Astrocyte (in vitro differentiated cells and primary cell): ENCODE measurements at regions not wholly inside any gene's neighbourhood (a gene's known extent, or its start where the extent isn't known, plus 50 kb on each side); places are given as distances from the start of the nearest gene placed in this dataset.

ENCODE experiments used
- DNase-seq: peaks from one replicate; pipeline ENCODE4 v3.0.0-alpha.2; 2010; ENCODE audit warnings: low read depth
- FAIRE-seq: peaks from 2 replicates; lab custom pipeline; 2011; peaks lifted over from hg19 to GRCh38; lab: Jason Lieb, UNC
- H2AFZ ChIP-seq: 2 replicates; pipeline ENCODE4 v1.6.0; 2012; ENCODE audit warnings: low read depth, low read length, inconsistent platforms
- H3K27ac ChIP-seq: 2 replicates; pipeline ENCODE4 v1.5.1; 2011; ENCODE audit warnings: low read depth, low read length, inconsistent platforms
- H3K27me3 ChIP-seq: 2 replicates; pipeline ENCODE4 v1.6.0; 2011; ENCODE audit warnings: low read length, inconsistent platforms; ENCODE audit not compliant: insufficient read depth
- H3K36me3 ChIP-seq: 2 replicates; pipeline ENCODE4 v1.5.1; 2011; ENCODE audit warnings: low read length, inconsistent platforms; ENCODE audit not compliant: insufficient read depth
- H3K4me1 ChIP-seq: 2 replicates; pipeline ENCODE4 v1.5.1; 2011; ENCODE audit warnings: low read length, inconsistent platforms; ENCODE audit not compliant: insufficient read depth
- H3K4me2 ChIP-seq: 2 replicates; pipeline ENCODE4 v1.6.0; 2012; ENCODE audit warnings: low read length, inconsistent platforms
- H3K4me3 ChIP-seq: 2 replicates; pipeline ENCODE4 v1.5.1; 2011; ENCODE audit warnings: low read depth, mild to moderate bottlenecking, low read length, inconsistent platforms; ENCODE audit not compliant: insufficient read depth
- H3K79me2 ChIP-seq: 2 replicates; pipeline ENCODE4 v1.6.0; 2012; ENCODE audit warnings: mild to moderate bottlenecking, low read length, inconsistent platforms; ENCODE audit not compliant: insufficient read depth
- H3K9ac ChIP-seq: 2 replicates; pipeline ENCODE4 v1.6.0; 2012; ENCODE audit warnings: mild to moderate bottlenecking, low read length, inconsistent platforms
- H3K9me3 ChIP-seq: 2 replicates; pipeline ENCODE4 v1.5.1; 2012; ENCODE audit warnings: low read depth, mild to moderate bottlenecking, low read length, inconsistent platforms; ENCODE audit not compliant: insufficient read depth
- H4K20me1 ChIP-seq: 2 replicates; pipeline ENCODE4 v1.6.0; 2012; ENCODE audit warnings: low read length, inconsistent platforms; ENCODE audit not compliant: insufficient read depth
- H3K27ac Mint-ChIP-seq: one replicate; pipeline ENCODE4 v1.8.0; 2021; ENCODE audit warnings: mild to moderate bottlenecking, mixed read lengths; ENCODE audit not compliant: unreplicated experiment
- H3K27me3 Mint-ChIP-seq: one replicate; pipeline ENCODE4 v1.8.0; 2021; ENCODE audit warnings: low read depth, mixed read lengths; ENCODE audit not compliant: unreplicated experiment
- H3K36me3 Mint-ChIP-seq: one replicate; pipeline ENCODE4 v1.8.0; 2021; ENCODE audit warnings: low read depth, mixed read lengths; ENCODE audit not compliant: unreplicated experiment
- H3K4me1 Mint-ChIP-seq: one replicate; pipeline ENCODE4 v1.8.0; 2021; ENCODE audit warnings: low read depth, mixed read lengths; ENCODE audit not compliant: unreplicated experiment
- H3K4me3 Mint-ChIP-seq: one replicate; pipeline ENCODE4 v1.8.0; 2021; ENCODE audit warnings: mild to moderate bottlenecking, moderate library complexity, mixed read lengths; ENCODE audit not compliant: unreplicated experiment
- H3K9me3 Mint-ChIP-seq: one replicate; pipeline ENCODE4 v1.8.0; 2021; ENCODE audit warnings: mild to moderate bottlenecking, mixed read lengths; ENCODE audit not compliant: unreplicated experiment
- EZH2 ChIP-seq: IDR thresholded peaks from 2 replicates; pipeline ENCODE4 v1.6.1; 2012; ENCODE audit warnings: mild to moderate bottlenecking, low read length, inconsistent platforms; ENCODE audit not compliant: insufficient read depth
- TF ChIP-seq, protein P1 (sequence below): IDR thresholded peaks from 2 replicates; pipeline ENCODE4 v1.5.1; 2011; ENCODE audit warnings: low read depth, mild to moderate bottlenecking, inconsistent platforms, low read length, moderate library complexity; ENCODE audit not compliant: insufficient read depth

DNA sequence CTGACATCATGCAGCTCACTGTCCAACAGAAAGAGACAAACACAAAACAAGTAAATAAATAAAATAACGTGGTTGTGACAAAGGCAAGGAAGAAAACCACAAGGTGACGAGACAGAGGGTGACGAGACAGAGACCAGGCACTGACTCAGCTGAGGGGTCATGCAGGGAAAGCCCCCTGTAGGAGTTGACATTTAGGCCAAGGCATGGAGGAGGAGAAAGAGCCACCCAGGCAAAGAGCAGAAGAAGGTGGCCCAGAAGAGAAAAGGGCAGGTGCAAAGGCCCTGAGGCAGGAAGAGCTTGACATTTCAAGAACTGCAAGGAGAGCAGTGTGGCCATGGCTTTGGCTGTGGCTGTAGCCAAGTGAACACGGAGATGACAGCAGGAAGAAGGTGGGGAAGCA is 65.1 kb upstream of the ID3 start:
- Histone ChIP-seq H3K27me3 (peaks cover 13% of the 10 kb centered on the region), H3K79me2 (no peaks in the 10 kb centered on the region), H3K9me3 (no peaks in the 10 kb centered on the region), H3K4me2 (no peak overlapping the region), H3K9ac (no peak overlapping the region), H3K4me3 (no peak overlapping the region), H4K20me1 (no peaks in the 10 kb centered on the region), H2AFZ (no peak overlapping the region), H3K27ac (no peak overlapping the region), H3K4me1 (peaks cover 4% of the 10 kb centered on the region), H3K36me3 (no peaks in the 10 kb centered on the region)
- Mint-ChIP-seq H3K27me3 (peaks cover 27% of the 10 kb centered on the region), H3K36me3 (peaks cover 3% of the 10 kb centered on the region), H3K4me3 (no peak overlapping the region), H3K9me3 (no peaks in the 10 kb centered on the region), H3K27ac (no peak overlapping the region), H3K4me1 (no peaks in the 10 kb centered on the region)
- DNase-seq (no peak), FAIRE-seq (no peak)
- no peak for TF ChIP-seq EZH2
- TF ChIP-seq, protein P1, sequence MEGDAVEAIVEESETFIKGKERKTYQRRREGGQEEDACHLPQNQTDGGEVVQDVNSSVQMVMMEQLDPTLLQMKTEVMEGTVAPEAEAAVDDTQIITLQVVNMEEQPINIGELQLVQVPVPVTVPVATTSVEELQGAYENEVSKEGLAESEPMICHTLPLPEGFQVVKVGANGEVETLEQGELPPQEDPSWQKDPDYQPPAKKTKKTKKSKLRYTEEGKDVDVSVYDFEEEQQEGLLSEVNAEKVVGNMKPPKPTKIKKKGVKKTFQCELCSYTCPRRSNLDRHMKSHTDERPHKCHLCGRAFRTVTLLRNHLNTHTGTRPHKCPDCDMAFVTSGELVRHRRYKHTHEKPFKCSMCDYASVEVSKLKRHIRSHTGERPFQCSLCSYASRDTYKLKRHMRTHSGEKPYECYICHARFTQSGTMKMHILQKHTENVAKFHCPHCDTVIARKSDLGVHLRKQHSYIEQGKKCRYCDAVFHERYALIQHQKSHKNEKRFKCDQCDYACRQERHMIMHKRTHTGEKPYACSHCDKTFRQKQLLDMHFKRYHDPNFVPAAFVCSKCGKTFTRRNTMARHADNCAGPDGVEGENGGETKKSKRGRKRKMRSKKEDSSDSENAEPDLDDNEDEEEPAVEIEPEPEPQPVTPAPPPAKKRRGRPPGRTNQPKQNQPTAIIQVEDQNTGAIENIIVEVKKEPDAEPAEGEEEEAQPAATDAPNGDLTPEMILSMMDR = no peak

DNA sequence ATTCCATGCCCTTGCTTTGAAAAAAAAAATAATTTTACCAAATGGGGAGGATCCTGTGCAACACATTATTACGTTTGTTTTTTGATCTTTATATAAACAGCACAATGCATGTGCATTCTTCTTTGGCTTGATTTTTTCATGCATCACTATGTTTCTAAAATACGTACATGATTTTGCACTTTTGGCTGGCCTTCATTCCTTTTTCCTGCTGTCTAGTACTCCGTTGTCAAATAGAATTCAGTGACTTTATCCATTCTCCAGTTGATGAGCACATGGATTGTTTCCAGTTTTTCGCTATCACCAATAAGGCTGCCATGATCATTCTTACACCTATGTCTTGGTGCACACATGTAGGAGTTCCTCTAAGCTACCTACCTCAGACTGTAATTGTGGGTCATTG is 63.0 kb upstream of the ID3 start:
- peaks cover 33% of the 10 kb centered on the region for H3K27me3 Mint-ChIP-seq
- TF ChIP-seq, protein P1 = no peak
- no peak for TF ChIP-seq EZH2
- H3K27ac ChIP-seq = no peak overlapping the region
- no peak overlapping the region for H3K4me3 ChIP-seq
- no peak overlapping the region for H3K9ac ChIP-seq
- no peak overlapping the region for H3K4me3 Mint-ChIP-seq
- H3K4me1 Mint-ChIP-seq = no peaks in the 10 kb centered on the region
- H3K27me3 ChIP-seq = peaks cover 25% of the 10 kb centered on the region
- DNase-seq = no peak
- H3K4me1 ChIP-seq = peaks cover 7% of the 10 kb centered on the region
- no peak for FAIRE-seq
- no peaks in the 10 kb centered on the region for H4K20me1 ChIP-seq
- H3K36me3 ChIP-seq = no peaks in the 10 kb centered on the region
- H3K9me3 Mint-ChIP-seq = no peaks in the 10 kb centered on the region
- no peaks in the 10 kb centered on the region for H3K79me2 ChIP-seq
- H3K4me2 ChIP-seq = no peak overlapping the region
- H3K9me3 ChIP-seq = no peaks in the 10 kb centered on the region
- no peak overlapping the region for H3K27ac Mint-ChIP-seq
- peaks cover 3% of the 10 kb centered on the region for H3K36me3 Mint-ChIP-seq
- no peak overlapping the region for H2AFZ ChIP-seq

DNA sequence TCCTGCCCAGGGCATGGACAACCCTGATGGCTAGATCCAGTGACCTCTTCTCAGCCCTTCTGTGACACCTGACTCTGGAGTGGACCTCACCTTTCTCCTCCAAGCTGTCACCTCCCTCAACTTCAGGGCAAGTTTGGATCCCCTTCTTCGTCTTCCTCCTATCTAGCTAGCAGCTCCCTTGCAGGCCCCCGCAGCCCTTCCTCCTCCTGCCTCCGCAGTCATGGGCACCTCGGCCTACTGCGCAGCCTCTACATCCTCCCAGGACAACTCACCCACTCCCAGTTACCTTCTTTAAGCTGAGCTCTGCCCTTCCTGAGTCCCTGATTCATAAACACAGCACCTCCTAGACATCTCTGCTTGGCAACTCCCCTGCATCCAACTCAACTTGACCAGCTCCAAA is 61.3 kb upstream of the ID3 start:
- no peak overlapping the region for H3K27ac Mint-ChIP-seq
- peaks cover 39% of the 10 kb centered on the region for H3K27me3 Mint-ChIP-seq
- H3K36me3 ChIP-seq = no peaks in the 10 kb centered on the region
- H3K9me3 Mint-ChIP-seq = no peaks in the 10 kb centered on the region
- H2AFZ ChIP-seq = no peak overlapping the region
- peak overlapping the region; percentile 6 for H3K4me3 Mint-ChIP-seq
- H3K27me3 ChIP-seq = peaks cover 25% of the 10 kb centered on the region
- H3K9ac ChIP-seq = no peak overlapping the region
- no peak for FAIRE-seq
- H3K27ac ChIP-seq = no peak overlapping the region
- H3K36me3 Mint-ChIP-seq = peaks cover 3% of the 10 kb centered on the region
- H3K4me1 ChIP-seq = peaks cover 7% of the 10 kb centered on the region
- TF ChIP-seq EZH2 = no peak
- TF ChIP-seq, protein P1 = no peak
- H3K79me2 ChIP-seq = no peaks in the 10 kb centered on the region
- no peak for DNase-seq
- H3K9me3 ChIP-seq = no peaks in the 10 kb centered on the region
- no peaks in the 10 kb centered on the region for H3K4me1 Mint-ChIP-seq
- H3K4me2 ChIP-seq = no peak overlapping the region
- H4K20me1 ChIP-seq = no peaks in the 10 kb centered on the region
- no peak overlapping the region for H3K4me3 ChIP-seq
